ENCODE measurements at regions not wholly inside any gene's neighbourhood (a gene's known extent, or its start where the extent isn't known, plus 50 kb on each side); places are given as distances from the start of the nearest gene placed in this dataset.

GRCh38 chr11:110984147-110984546 is 261.4 kb upstream of the POU2AF2 start:
- no peak for DNase-seq (ENCODE audit: low read depth in 2 of 2)

- DNase-seq (ENCODE audit: low read depth in 2 of 2): no peak
Observed at GRCh38 chr11:110982214-110982613, 263.3 kb upstream of the POU2AF2 start.

GRCh38 chr11:110979696-110980095 is 265.8 kb upstream of the POU2AF2 start:
- DNase-seq (ENCODE audit: low read depth in 2 of 2): no peak

GRCh38 chr11:110977661-110978060 is 265.4 kb upstream of the ARHGAP20 start:
- no peak for DNase-seq (ENCODE audit: low read depth in 2 of 2)

- no peak for DNase-seq (ENCODE audit: low read depth in 2 of 2)
Observed at GRCh38 chr11:110974731-110975130, 262.5 kb upstream of the ARHGAP20 start.

GRCh38 chr11:110973401-110973980 is 261.3 kb upstream of the ARHGAP20 start:
- DNase-seq (ENCODE audit: low read depth in 2 of 2): no peak

GRCh38 chr11:110972640-110973039 is 260.4 kb upstream of the ARHGAP20 start:
- no peak for DNase-seq (ENCODE audit: low read depth in 2 of 2)

- no peak for DNase-seq (ENCODE audit: low read depth in 2 of 2)
Observed at GRCh38 chr11:110972106-110972505, 259.9 kb upstream of the ARHGAP20 start.

GRCh38 chr11:110971140-110971539 is 258.9 kb upstream of the ARHGAP20 start:
- no peak for DNase-seq (ENCODE audit: low read depth in 2 of 2)

GRCh38 chr11:110968348-110969062 is 256.3 kb upstream of the ARHGAP20 start:
- DNase-seq (ENCODE audit: low read depth in 2 of 2): no peak

GRCh38 chr11:110966131-110966530 is 253.9 kb upstream of the ARHGAP20 start:
- DNase-seq (ENCODE audit: low read depth in 2 of 2): no peak

GRCh38 chr11:110962921-110963320 is 250.7 kb upstream of the ARHGAP20 start:
- DNase-seq (ENCODE audit: low read depth in 2 of 2): no peak

- DNase-seq (ENCODE audit: low read depth in 2 of 2): no peak
Observed at GRCh38 chr11:110960167-110960566, 247.9 kb upstream of the ARHGAP20 start.

GRCh38 chr11:110958216-110958615 is 246.0 kb upstream of the ARHGAP20 start:
- no peak for DNase-seq (ENCODE audit: low read depth in 2 of 2)

GRCh38 chr11:110955776-110956175 is 243.5 kb upstream of the ARHGAP20 start:
- DNase-seq (ENCODE audit: low read depth in 2 of 2): no peak

GRCh38 chr11:110951950-110952503 is 239.8 kb upstream of the ARHGAP20 start:
- no peak for DNase-seq (ENCODE audit: low read depth in 2 of 2)

- DNase-seq (ENCODE audit: low read depth in 2 of 2): no peak
Observed at GRCh38 chr11:110951037-110951949, 239.1 kb upstream of the ARHGAP20 start.

- DNase-seq (ENCODE audit: low read depth in 2 of 2): no peak
Observed at GRCh38 chr11:110948112-110948511, 235.9 kb upstream of the ARHGAP20 start.

GRCh38 chr11:110947096-110947495 is 234.9 kb upstream of the ARHGAP20 start:
- DNase-seq (ENCODE audit: low read depth in 2 of 2): no peak

GRCh38 chr11:110939471-110939870 is 227.2 kb upstream of the ARHGAP20 start:
- DNase-seq (ENCODE audit: low read depth in 2 of 2): no peak

- DNase-seq (ENCODE audit: low read depth in 2 of 2): no peak
Observed at GRCh38 chr11:110935018-110935640, 222.9 kb upstream of the ARHGAP20 start.

- DNase-seq (ENCODE audit: low read depth in 2 of 2): no peak
Observed at GRCh38 chr11:110929129-110929528, 216.9 kb upstream of the ARHGAP20 start.
